ENCODE measurements at regions not wholly inside any gene's neighbourhood (a gene's known extent, or its start where the extent isn't known, plus 50 kb on each side); places are given as distances from the start of the nearest gene placed in this dataset.

- no peak for TF ChIP-seq CTCF (IDR thresholded peaks at IDR 0.05)
- no peak for TF ChIP-seq POLR2A (IDR thresholded peaks at IDR 0.05)
These were observed 472.8 kb downstream of the BRINP1 start for GRCh38 chr9:118896324-118897000.
